ENCODE measurements at regions not wholly inside any gene's neighbourhood (a gene's known extent, or its start where the extent isn't known, plus 50 kb on each side); places are given as distances from the start of the nearest gene placed in this dataset.
"Not testable (repeated sequence)": the region's sequence is repeated elsewhere in the genome, so short reads cannot be mapped to it uniquely, and the experiment has no call there.

GRCh38 chr9:74092491-74092834 lies 404.7 kb upstream of the RORB start:
- CTCF ChIA-PET, result interaction anchor here (1.3 to 1.7 kb wide), 3 partner anchors 17 to 89 kb away, joined by 3 to 4 read pairs (median 3); no protein-coding TSS in a partner anchor
- DNase-seq (ENCODE audit: extremely low spot score), result no peak

GRCh38 chr9:74094037-74094436 lies 403.1 kb upstream of the RORB start:
- DNase-seq (ENCODE audit: extremely low spot score); POLR2A ChIA-PET: not testable (repeated sequence)
- CTCF ChIA-PET, result interaction anchor here (1.5 kb wide), 1 partner anchor 16 kb away, joined by 3 read pairs; no protein-coding TSS in a partner anchor

More at GRCh38 chr9:74092491-74092834, 404.7 kb upstream of the RORB start:
- POLR2A ChIA-PET, result no interaction called here
- TF ChIP-seq CTCF (IDR thresholded peaks at IDR 0.05; ENCODE audit: control extremely low read depth, extremely low read depth, low read depth, missing control alignments), result no peak

- ChIA-PET CTCF (no interaction called here), POLR2A (no interaction called here)
- no peak for DNase-seq (ENCODE audit: extremely low spot score)
- no peak for TF ChIP-seq CTCF (IDR thresholded peaks at IDR 0.05; ENCODE audit: control extremely low read depth, extremely low read depth, low read depth, missing control alignments)
Observed at GRCh38 chr9:74094766-74095165, 402.4 kb upstream of the RORB start.

- no peak for DNase-seq (ENCODE audit: extremely low spot score)
- ChIA-PET CTCF (interaction anchor here (1.1 kb wide), 1 partner anchor 9 kb away, joined by 4 read pairs; no protein-coding TSS in a partner anchor), POLR2A (no interaction called here)
- no peak for TF ChIP-seq CTCF (IDR thresholded peaks at IDR 0.05; ENCODE audit: control extremely low read depth, extremely low read depth, low read depth, missing control alignments)
Observed at GRCh38 chr9:74095925-74096324, 401.2 kb upstream of the RORB start.

GRCh38 chr9:74096420-74096819 lies 400.7 kb upstream of the RORB start:
- no peak for DNase-seq (ENCODE audit: extremely low spot score)
- POLR2A ChIA-PET, result no interaction called here
- CTCF ChIA-PET, result interaction anchor here (1.1 kb wide), 1 partner anchor 9 kb away, joined by 4 read pairs; no protein-coding TSS in a partner anchor
- no peak for TF ChIP-seq CTCF (IDR thresholded peaks at IDR 0.05; ENCODE audit: control extremely low read depth, extremely low read depth, low read depth, missing control alignments)

- CTCF ChIA-PET, result interaction anchor here (1.7 kb wide), 1 partner anchor 11 kb away, joined by 5 read pairs; no protein-coding TSS in a partner anchor
- no peak for TF ChIP-seq CTCF (IDR thresholded peaks at IDR 0.05; ENCODE audit: control extremely low read depth, extremely low read depth, low read depth, missing control alignments)
- POLR2A ChIA-PET, result no interaction called here
- no peak for DNase-seq (ENCODE audit: extremely low spot score)
Observed at GRCh38 chr9:74100042-74100441, 397.1 kb upstream of the RORB start.

GRCh38 chr9:74102148-74102547 lies 395.0 kb upstream of the RORB start:
- POLR2A ChIA-PET; DNase-seq (ENCODE audit: extremely low spot score): not testable (repeated sequence)
- CTCF ChIA-PET, result interaction anchor here (1.4 kb wide), 1 partner anchor 14 kb away, joined by 7 read pairs; no protein-coding TSS in a partner anchor

GRCh38 chr9:74102702-74103101 lies 394.4 kb upstream of the RORB start:
- ChIA-PET CTCF (interaction anchor here (1.4 kb wide), 1 partner anchor 14 kb away, joined by 7 read pairs; no protein-coding TSS in a partner anchor), POLR2A (no interaction called here)
- no peak for DNase-seq (ENCODE audit: extremely low spot score)
- TF ChIP-seq CTCF (IDR thresholded peaks at IDR 0.05; ENCODE audit: control extremely low read depth, extremely low read depth, low read depth, missing control alignments), result no peak
